Gastroesophageal sphincter (tissue), 4 donors: ENCODE measurements at regions not wholly inside any gene's neighbourhood (a gene's known extent, or its start where the extent isn't known, plus 50 kb on each side); places are given as distances from the start of the nearest gene placed in this dataset.
A peak's percentile ranks its signal among the peaks of the same experiment; 100 is the strongest.

Source experiments
- ATAC-seq: fragments of 150-250 bp; one replicate; pipeline ENCODE4 v1.9.1; 2016; ENCODE audit warnings: mild to moderate bottlenecking, moderate library complexity
- H3K27ac ChIP-seq, 4 donors: fragments of 200-600 bp; sonication (generic) in 3 of 4; 1 replicate in 3 of 4; 2 replicates in 1 of 4; pipeline ENCODE4 v1.5.1; 2016 to 2019
- H3K27me3 ChIP-seq: fragments of 200-600 bp; sonication (generic); one replicate; pipeline ENCODE4 v1.5.1; 2019
- H3K36me3 ChIP-seq, 2 donors: fragments of 200-600 bp; sonication (generic); one replicate each; pipeline ENCODE4 v1.5.1; 2019; ENCODE audit warnings: control low read depth in 1 of 2
- H3K4me1 ChIP-seq, 3 donors: fragments of 200-600 bp; sonication (generic); 1 replicate in 2 of 3; 2 replicates in 1 of 3; pipeline ENCODE4 v1.5.1; 2016 to 2019; ENCODE audit warnings: control low read depth in 2 of 3
- H3K4me3 ChIP-seq, 2 donors: fragments of 200-600 bp; sonication (generic); one replicate each; pipeline ENCODE4 v1.5.1; 2019; ENCODE audit warnings: mild to moderate bottlenecking in 1 of 2, moderate library complexity in 1 of 2
- H3K9me3 ChIP-seq, 3 donors: fragments of 200-600 bp; sonication (generic); one replicate each; pipeline ENCODE4 v1.5.1; 2017 to 2019; ENCODE audit warnings: control low read depth in 2 of 3
- EP300 ChIP-seq: sonication (generic); formaldehyde crosslinking; IDR thresholded peaks from one replicate; pipeline ENCODE4 v1.6.1; 2017; ENCODE audit warnings: antibody characterized with exemption, mild to moderate bottlenecking
- POLR2A ChIP-seq, 2 donors: fragments of 450-650 bp; IDR thresholded peaks; one replicate each; pipeline ENCODE4 v1.6.1; 2017; ENCODE audit warnings: antibody characterized with exemption in 2 of 2, mild to moderate bottlenecking in 2 of 2, moderate library complexity in 1 of 2
- POLR2AphosphoS5 ChIP-seq: sonication (generic); formaldehyde crosslinking; IDR thresholded peaks from one replicate; pipeline ENCODE4 v1.6.1; 2017; ENCODE audit warnings: antibody characterized with exemption
- WGBS, 2 donors: methylation state at CpG; one replicate each; pipeline ENCODE4 v1.1.5; 2018; ENCODE audit warnings: low coverage in 1 of 2; 5-methylcytosine and 5-hydroxymethylcytosine counted together
- TF ChIP-seq, protein P1 (sequence below), 4 experiments: fragments of 200-600 bp in 2 of 4; fragments of 450-650 bp in 2 of 4; sonication (generic) in 1 of 4; IDR thresholded peaks; one replicate each; pipeline ENCODE4 v1.5.1; 2017 to 2019; ENCODE audit warnings: antibody characterized with exemption in 4 of 4, mild to moderate bottlenecking in 2 of 4, moderate library complexity in 2 of 4

DNA sequence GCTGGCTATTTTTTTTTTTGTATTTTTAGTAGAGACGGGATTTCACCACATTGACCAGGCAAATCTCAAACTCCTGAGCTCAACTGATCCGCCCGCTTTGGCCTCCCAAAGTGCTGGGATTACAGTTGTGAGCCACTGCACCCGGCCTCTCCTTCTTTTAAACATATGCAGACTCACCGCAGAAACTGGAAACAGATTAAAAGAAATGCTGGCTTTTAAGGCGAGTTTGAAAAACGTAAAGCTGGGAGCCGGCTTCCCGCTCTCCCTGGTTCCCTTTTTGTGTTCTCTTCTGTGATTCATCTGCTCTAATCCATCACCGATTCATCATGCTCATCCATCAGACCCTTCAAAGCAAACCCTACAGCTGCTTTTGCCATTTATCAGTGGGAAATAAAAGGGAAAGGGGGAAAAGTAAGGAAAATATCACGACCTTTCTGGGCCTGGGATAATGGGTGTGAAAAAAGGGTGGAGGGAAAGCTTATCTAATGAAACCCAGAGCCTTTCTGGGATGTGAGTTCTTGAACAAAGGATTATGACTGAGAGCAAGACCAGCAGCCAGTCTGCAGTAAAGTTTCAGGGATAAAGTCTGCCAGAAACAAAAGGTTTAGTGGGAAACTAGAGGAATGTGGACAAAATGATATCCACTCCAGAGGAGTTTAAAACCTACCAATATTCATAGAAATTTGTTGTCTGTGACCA is 92.3 kb upstream of the LRIG1 start:
- no peak overlapping the region for H3K4me3 ChIP-seq
- no peak for ATAC-seq
- WGBS, 2 donors = 19 to 53% methylated on average over 5 to 7 of the region's 11 CpGs

DNA sequence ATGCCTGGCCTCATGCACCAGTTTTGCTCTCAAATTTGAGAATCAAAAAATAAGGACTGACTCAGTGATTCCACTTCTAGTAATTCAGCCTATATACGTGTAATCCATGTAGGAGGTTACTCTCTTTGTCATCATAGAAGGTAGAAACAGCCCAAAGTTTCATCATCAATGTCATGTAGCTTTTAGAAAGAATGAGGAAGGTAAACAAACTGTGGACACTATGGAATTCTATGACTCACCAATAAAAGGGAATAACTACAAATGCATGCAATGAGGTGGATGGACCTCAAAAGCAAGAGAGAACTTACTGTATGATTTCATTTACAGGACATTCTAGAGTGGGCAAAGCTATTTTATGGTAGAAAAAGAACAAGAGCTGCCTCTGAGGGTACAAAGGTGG is 93.2 kb upstream of the LRIG1 start:
- no peak overlapping the region for H3K27ac ChIP-seq
- WGBS, 2 donors = 100% methylated on average over 1 of the region's 1 CpG; no CpG with 5 or more reads in 1 of the 2 donors
- no peak for ATAC-seq
- H3K27me3 ChIP-seq = no peaks in the 10 kb centered on the region
- no peak for TF ChIP-seq POLR2AphosphoS5
- TF ChIP-seq, protein P1, sequence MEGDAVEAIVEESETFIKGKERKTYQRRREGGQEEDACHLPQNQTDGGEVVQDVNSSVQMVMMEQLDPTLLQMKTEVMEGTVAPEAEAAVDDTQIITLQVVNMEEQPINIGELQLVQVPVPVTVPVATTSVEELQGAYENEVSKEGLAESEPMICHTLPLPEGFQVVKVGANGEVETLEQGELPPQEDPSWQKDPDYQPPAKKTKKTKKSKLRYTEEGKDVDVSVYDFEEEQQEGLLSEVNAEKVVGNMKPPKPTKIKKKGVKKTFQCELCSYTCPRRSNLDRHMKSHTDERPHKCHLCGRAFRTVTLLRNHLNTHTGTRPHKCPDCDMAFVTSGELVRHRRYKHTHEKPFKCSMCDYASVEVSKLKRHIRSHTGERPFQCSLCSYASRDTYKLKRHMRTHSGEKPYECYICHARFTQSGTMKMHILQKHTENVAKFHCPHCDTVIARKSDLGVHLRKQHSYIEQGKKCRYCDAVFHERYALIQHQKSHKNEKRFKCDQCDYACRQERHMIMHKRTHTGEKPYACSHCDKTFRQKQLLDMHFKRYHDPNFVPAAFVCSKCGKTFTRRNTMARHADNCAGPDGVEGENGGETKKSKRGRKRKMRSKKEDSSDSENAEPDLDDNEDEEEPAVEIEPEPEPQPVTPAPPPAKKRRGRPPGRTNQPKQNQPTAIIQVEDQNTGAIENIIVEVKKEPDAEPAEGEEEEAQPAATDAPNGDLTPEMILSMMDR (IDR thresholded peaks at IDR 0.05) = no peak
- no peak for TF ChIP-seq POLR2A (IDR thresholded peaks at IDR 0.05)
- no peak for TF ChIP-seq EP300
- H3K9me3 ChIP-seq = no peaks in the 10 kb centered on the region
- peaks cover 0 to 21% (median 0%) of the 10 kb centered on the region in 3 donors for H3K4me1 ChIP-seq
- H3K36me3 ChIP-seq = no peaks in the 10 kb centered on the region
- no peak overlapping the region for H3K4me3 ChIP-seq

More for the DNA sequence above, 92.3 kb upstream of the LRIG1 start:
- no peaks in the 10 kb centered on the region for H3K27me3 ChIP-seq
- H3K27ac ChIP-seq = no peak overlapping the region
- TF ChIP-seq EP300 (no peak), POLR2A (IDR thresholded peaks at IDR 0.05) (no peak), POLR2AphosphoS5 (no peak)
- TF ChIP-seq, protein P1 (IDR thresholded peaks at IDR 0.05) = no peak
- no peaks in the 10 kb centered on the region for H3K36me3 ChIP-seq
- H3K9me3 ChIP-seq = no peaks in the 10 kb centered on the region
- peaks cover 0 to 12% (median 0%) of the 10 kb centered on the region in 3 donors for H3K4me1 ChIP-seq

DNA sequence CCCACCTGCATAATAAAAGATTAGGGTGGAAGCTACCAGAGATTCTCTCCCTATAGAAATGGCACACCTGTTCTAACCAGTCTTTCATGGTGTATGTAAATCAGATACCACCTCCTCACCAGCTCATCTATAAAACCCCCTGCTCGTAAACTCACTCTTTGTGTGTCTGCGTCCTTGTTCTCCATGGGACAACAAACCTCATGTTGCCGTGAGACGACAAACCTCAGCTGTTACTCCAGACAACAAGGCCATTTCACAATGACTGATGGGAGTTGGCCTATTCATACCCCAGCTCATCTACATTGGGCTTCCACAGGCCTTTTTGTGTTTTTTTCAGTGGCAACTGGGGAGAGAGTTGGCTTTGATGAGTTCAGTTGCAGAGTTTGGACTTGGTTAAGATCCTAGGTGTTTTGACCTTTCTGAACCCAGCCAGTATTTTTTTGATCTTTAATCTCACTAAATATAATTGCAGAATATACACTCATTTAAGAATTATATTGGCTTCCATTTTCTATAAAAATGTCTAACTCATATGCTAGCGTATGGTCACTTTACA is 96.6 kb upstream of the LRIG1 start:
- 97 to 100% methylated on average over 2 to 5 of the region's 5 CpGs for WGBS, 2 donors
- no peaks in the 10 kb centered on the region for H3K27me3 ChIP-seq
- peaks cover 0 to 20% (median 0%) of the 10 kb centered on the region in 3 donors for H3K4me1 ChIP-seq
- H3K27ac ChIP-seq = no peak overlapping the region
- no peak overlapping the region for H3K4me3 ChIP-seq
- H3K9me3 ChIP-seq = no peaks in the 10 kb centered on the region
- no peak for ATAC-seq
- no peaks in the 10 kb centered on the region for H3K36me3 ChIP-seq
- TF ChIP-seq, protein P1 (IDR thresholded peaks at IDR 0.05) = no peak
- TF ChIP-seq POLR2A (IDR thresholded peaks at IDR 0.05) (no peak), EP300 (no peak), POLR2AphosphoS5 (no peak)

DNA sequence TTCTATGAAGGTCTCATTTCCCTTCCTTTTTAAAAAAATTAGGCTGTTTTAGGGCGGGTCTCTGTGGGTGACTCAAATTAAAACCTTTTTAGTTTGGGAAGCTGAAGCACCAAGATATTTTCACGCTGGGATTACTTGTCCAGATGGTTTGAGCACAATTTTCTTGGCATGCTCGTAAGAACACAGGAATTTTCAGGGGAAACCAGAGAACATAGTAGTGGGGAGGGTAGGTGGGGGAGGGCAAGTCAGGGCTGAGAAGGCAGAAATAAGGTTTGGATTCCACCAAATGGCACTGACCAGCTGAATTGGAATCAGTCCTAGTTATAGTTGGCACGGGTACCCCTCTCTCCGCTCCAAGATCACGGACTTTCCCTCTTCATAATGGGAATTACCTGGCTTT is 97.3 kb upstream of the LRIG1 start:
- WGBS, 2 donors = 10 to 69% methylated on average over 2 to 5 of the region's 6 CpGs
- TF ChIP-seq, protein P1 (IDR thresholded peaks at IDR 0.05) = no peak
- TF ChIP-seq POLR2AphosphoS5 = peak; percentile 34
- Histone ChIP-seq H3K27ac (no peak overlapping the region), H3K4me1 (peaks cover 0 to 18% (median 3%) of the 10 kb centered on the region in 3 donors), H3K36me3 (no peaks in the 10 kb centered on the region), H3K9me3 (no peaks in the 10 kb centered on the region), H3K27me3 (no peaks in the 10 kb centered on the region), H3K4me3 (no peak overlapping the region)
- no peak for ATAC-seq

DNA sequence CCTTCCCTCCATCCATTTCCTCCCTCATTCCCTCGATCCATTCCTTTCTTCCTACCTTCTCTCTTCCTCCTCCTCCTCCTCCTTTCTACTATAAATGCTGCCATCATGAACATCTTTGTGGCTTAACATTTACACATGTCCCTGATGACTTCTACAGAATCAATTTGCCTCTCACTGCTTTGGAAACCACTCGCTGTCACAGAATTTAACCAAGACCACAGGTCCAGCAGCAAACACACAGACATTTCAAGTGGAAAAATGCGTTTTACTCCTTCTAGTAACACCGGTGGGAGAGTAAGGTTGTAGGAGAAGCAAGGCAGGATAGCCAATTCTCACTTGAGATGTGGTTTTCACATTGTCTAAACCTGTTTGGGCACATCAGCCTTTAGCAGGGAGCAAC is 101.4 kb upstream of the LRIG1 start:
- WGBS, 2 donors = 100% methylated on average over 3 of the region's 4 CpGs; no CpG with 5 or more reads in 1 of the 2 donors

More for the DNA sequence above, 101.4 kb upstream of the LRIG1 start:
- no peak for ATAC-seq
- Histone ChIP-seq H3K4me1 (peaks cover 0 to 24% (median 3%) of the 10 kb centered on the region in 3 donors), H3K27me3 (no peaks in the 10 kb centered on the region), H3K9me3 (no peaks in the 10 kb centered on the region), H3K36me3 (no peaks in the 10 kb centered on the region), H3K27ac (no peak overlapping the region), H3K4me3 (no peak overlapping the region)
- no peak for TF ChIP-seq EP300
- no peak for TF ChIP-seq POLR2A (IDR thresholded peaks at IDR 0.05)
- TF ChIP-seq, protein P1 (IDR thresholded peaks at IDR 0.05) = no peak
- TF ChIP-seq POLR2AphosphoS5 = no peak
